ENCODE measurements at regions not wholly inside any gene's neighbourhood (a gene's known extent, or its start where the extent isn't known, plus 50 kb on each side); places are given as distances from the start of the nearest gene placed in this dataset.

DNA sequence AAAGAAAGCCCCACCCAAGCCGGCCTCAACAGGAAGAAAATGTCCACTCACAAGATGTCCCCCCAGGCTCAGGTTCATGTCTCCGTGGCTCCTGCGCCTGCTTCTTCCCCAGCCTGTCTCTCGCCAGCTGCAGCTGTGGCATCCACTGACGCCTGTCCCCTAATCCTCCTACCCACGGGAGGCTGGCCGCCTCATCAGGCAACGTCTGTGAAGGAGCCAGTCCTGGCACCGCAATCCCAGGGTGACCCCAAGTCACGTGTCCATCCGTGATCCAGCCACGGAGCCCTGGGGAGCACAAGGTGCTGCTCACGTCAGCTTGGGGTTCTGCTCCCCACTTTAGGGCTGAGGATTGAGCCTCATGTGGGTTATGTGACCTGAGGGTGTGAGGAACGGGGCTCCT, 640.3 kb downstream of the CDH26 start:
- no peak for DNase-seq

DNA sequence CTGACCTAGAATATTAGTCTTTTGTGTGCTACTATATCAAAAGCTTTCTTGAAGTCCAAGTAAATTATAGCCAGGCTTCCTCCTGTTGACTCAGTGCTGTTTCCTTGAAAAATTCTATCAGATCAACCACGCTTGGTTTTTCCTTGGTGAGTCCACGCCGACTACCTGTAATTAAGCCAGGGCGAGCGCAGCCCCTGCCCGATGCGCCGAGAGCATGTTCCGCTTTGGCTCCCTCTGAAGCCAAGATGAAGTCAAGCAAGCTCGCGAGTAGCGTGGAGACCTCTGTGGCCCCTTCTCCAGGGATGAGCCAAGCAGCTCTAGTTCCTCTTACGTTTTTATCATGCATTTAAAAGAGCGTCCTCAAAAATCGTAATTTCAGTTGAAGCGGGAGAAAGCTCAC, 641.2 kb downstream of the CDH26 start:
- DNase-seq, result no peak

DNA sequence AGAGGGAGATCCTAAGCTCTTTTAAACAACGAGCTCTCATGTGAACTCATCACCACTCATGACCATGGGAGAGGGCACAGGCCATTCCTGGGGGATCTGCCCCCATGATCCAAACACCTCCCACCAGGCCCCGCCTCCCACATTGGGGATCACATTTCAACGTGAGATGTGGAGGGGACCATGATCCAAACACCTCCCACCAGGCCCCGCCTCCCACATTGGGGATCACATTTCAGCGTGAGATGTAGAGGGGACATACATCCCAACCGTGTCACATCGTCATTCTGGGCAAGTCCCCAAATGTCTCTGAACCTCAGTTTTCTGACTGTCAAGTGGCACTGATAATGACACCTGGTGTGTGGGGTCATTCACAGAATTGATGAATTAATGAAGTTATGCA, 641.8 kb downstream of the CDH26 start:
- DNase-seq, result no peak

DNA sequence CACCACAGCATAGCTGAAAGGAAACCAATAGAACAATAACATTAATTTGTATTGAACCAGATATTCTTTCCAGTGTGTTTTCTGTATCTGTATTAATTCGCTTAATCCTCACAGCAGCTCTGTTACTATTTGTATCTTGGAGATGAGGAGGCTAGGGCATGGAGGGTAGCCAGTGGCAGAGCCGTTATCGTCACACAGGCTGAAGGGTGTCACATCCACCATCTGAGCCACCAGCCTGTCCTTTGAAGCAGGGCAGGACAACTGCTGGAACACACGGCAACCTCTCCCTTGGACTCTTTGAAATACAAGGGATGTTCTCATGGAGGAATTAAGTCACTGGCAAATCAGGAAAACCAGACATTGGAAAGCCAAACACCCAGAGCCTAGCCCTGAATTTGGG, 628.0 kb upstream of the CDH4 start:
- no peak for DNase-seq

DNA sequence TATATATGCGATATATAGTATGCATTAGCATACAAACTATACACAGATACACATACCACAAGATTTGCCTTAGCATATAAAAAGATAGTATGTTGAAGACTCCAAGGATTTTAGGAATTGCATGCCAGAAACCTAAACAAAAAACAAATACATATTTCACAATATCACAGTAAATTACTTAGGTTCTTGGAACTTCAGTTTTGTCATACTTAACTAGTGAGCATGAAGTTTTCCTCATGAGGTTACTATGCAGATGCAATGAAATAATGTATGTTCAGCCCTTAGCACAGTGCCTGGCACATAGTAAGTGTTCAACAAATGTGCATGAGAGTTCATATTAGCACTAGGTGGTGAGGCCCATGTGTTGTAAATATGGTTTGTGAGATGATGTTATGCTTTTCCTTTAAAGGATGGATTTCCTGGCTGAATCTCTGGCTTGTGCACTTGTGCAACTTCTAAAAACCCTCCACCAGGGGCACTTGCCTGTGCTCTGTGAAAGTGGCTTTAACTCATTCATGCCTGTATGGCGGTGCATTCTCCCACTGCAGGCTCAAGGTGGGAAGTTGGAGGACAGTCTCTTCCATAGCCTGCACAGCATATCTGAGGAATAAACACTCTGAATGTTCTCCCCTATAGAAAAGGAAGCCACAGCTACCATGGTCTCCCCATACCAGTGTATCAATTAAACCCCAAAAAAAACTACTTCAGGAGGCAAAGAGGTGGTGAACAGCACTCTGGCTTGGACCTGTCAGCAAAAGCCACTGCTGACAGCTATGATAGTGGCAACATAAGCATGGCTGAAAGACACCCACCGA, 624.1 kb upstream of the CDH4 start:
- DNase-seq, result no peak

DNA sequence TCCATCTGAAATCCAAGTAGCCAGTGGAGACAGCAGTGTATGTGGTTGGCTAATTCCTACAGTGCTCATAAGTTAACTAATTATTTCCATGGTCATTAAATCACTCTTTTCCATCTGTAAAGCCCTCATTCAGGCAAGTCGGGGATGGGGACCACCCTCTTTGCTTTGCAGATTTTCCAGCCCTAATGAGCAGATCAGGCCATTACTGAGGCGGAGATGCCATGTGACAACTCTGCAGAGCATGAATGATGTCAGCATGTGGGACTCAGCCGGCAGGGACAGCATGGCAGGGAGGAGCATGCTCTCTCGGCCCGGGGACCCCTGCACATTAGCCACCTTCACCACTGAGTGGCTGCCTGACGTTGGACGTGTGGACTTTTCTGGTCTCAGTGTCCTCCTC, 623.3 kb upstream of the CDH4 start:
- DNase-seq, result no peak

DNA sequence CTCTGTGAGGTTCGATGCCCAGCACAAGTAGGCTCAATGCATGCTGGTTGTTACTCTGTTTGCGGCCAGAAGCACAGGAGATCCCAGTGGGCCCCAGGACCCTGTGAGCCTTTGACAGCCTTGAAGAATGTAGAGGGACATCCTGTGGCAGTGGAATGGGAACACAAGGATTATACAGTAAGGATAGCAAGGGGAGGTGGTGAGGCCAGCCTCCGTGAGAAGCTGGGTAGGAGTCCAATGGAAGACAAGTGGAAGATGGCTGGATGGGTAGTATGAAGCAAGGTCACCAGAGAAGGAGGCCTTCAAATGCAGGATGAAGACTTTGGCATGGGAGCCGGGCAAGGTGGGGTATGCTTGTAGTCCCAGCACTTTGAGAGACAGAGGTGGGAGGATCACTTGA, 622.9 kb upstream of the CDH4 start:
- no peak for DNase-seq

DNA sequence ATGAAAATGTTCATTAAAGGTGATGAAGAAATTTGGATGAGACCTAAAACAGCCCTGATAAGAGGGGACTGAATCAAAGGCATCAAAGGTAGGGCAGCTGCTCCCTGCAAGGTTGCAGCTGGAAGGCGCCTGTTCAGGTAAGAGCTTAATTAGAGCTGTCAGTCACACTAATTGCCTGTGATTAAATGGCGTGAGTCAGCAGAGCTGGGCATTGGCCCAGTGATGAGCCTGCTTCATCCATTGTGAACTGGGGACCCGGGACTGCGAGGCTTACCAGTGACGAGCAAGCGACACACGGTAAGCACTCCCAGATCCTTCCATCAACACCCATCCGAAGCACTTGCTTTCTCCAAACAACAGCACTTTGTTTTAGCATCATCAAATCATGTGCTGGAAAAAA, 621.5 kb upstream of the CDH4 start:
- DNase-seq, result no peak

DNA sequence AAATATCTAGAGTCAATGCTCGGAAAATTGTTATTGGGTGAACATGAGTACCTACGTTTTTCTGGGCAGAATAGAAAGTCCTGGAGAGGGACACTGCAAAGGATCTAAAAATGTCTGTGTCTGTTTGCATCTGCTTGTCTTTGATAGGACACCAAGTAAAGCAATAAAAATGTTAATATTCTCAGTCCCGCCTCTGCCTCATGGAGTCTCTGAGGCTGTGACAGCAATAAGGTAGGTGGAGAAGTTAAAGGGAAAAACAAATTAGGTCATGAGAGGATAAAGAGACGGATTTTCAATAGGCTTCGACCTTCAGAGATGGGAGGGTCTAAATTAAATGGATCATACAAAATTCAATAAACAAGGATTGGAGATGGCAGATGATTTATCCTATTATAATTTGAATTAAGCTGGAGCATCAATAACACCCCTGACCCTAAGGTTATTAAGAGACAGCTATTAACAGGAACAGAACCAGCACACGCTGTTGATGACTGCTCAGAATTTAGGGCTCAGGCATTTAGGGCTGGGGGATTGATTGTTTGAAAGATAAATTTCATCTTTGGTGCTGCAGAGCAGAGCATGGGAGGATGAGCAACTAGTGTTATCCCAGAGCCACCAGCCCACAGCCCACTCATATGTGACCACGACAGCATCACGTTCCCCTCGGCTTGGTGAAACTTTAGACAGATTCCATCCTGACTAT, 620.3 kb upstream of the CDH4 start:
- no peak for DNase-seq

DNA sequence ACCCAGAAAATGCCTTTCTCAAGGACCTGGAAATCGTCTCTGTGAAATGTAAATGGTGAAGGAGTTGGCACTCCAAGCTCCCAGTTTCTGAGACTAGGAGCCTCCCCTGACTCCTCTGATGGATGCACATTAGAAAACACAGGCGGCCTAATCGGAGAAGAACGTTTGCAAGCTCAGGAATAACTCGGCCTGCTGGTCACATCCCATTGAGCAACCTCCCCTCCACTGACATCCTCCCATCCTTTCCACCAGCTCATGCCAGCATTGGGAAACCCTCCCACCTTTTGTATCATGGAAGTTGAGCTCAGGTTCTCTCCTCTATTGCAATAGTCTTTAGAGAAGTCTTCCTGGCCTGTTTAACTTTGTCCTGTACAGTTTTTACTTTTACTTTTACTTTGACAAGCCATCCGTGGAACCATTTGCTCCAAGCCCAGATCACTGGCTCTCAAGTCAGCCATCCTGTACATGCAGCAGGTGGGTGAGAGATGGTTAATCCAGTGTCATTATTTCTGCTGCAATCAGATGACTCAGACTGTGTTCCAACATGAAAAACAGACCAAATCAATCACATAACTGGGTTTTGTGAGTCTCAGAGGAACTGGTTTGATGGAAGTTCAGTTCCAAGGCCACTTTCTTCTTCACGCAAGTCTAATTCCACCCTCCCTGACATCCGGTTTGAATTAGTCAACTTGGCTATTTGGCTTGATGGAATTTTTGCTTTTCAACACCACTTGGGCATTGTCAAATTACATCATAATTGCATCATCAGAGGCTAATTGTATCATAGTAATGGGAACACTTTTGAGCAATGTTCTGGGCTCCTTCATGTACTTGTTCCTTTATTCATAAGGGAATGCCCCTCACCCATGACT, 619.4 kb upstream of the CDH4 start:
- no peak for DNase-seq

DNA sequence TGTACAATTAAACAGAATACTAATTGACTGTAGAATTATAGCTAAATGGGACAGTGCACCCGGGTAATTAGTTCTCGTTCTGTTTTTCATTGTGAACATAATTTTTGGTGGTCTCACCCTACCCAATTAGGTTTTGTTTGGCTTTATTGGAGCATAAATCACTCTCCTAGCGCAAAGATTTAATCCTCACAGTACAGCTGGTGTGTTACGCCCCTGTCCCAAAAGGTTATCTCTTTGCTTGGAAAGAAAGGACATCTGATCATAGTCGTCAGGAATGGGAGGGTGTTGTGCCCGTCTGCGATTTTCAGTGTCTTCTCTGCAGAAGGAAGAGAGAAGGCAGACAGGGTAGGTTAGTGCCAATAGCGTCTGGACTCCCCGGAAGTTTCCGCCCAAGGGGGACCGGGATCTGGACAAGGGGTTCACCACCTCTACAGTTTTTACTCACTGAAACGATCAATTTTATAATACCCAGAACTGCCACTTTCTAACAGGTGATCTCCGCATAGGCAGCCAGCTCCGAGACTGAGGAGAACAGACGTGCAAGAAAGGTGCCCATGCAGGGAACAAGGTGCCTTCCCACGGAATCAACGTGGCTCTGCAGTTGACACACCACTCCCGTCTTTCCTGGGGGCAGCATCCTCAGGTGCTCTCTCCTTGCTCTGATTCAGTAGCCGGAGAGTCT, 617.4 kb upstream of the CDH4 start:
- no peak for DNase-seq

DNA sequence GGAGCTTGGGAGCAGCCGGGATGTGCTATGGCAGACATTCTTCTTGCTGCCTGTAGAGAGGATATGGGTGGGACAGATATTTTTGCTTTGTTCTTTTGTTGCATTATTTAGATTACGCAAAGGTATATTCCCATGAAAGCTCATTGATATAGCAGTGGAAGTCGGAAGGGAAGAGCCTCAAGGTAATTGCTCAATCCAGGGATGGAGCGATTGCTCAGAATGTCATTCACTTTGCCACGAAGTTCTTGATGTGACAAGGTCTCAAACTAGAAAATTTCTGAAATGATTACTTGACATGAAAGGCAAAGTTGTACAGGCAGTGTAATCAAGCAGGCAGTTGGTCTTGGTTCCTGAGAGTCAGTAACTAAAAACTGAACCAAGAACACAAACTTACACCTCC, 615.6 kb upstream of the CDH4 start:
- no peak for DNase-seq

DNA sequence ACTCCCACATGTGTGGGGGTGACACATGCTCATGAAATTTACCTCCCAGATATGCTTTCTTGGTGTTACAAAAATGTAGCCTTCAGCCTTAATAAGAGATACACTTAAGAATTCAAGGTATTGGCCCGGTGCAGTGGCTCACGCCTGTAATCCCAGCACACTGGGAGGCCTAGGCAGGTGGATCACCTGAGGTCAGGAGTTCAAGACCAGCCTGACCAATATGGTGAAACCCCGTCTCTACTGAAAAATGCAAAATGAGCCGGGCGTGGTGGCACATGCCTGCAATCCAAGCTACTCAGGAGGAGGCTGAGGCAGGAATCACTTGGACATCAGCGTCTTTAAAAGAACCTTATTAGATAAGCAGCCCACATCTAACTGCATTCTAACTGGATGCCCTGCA, 614.3 kb upstream of the CDH4 start:
- DNase-seq, result no peak

DNA sequence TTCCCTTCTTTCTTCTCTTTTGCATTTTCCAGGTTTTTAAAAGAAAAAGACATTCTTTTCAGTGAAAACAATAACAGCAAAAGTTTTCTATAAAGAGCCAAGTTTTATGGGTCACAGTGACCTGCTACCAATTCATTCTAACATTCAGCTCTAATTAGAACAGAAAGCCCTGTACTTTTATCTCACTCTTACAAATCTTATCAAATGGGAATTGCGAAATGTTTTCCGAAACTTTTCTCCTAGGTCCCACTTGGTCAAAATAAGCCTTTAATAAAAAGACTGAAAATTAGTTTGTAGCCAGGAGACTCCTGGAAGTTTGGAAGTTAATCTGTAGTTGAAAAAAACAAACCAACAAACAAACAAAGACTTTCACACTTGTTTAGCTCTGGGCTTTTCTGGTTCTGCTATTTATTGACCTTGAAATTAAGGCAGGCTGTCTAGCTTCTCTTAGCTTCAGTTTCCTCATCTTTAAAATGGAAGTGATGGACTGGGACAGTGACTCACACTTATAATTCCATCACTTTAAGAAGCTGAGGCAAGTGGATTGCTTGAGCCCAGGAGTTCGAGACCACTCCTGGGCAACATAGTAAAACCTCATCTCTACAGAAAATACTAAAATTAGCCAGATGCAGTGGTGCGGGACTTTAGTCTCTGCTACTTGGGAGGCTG, 613.5 kb upstream of the CDH4 start:
- no peak for DNase-seq

DNA sequence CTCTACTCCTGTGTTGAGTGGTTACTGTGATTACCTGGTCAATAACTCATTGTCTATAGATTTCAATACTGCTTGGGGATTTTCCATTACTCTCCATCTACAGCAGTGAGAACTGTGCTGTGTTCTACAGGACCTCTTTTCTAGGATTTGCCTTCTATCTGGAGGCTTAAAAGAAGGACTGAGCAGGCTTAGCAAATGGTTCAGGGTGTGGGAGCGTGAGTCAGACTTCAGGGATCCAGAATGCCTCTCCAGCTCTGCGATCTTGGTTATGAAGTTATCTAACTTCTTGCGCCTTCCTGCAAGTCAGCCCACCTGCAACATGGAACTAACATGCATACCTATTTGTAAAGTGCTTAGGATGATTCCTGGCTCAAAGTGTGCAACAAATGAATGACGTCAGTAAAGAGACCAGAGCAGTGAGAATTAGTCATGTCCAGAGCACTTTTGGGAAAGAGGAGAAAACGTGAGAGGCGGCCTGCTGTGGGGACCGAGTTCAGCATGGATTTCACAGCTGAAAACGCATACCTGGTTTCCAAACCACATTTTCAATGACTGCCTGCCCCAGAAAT, 610.1 kb upstream of the CDH4 start:
- no peak for DNase-seq

DNA sequence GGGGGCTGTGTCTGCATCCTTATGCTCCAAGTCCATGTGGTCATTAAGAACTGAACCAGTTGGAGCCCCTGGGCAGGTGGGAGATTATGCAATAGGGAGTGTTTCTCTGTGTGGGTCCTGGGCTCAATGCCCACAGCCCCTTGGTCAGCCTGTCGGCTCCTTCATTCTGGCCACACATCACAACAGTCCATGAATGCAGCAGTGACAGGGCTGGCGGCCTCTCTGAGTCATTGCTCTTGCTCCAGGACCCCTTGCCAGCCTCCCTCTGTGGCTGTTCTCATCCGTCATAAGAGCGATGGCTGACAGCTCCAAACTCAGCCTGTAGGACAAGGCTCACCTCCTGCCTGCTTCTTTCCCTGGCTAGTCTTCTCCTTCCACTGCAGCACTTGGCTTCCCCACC, 609.5 kb upstream of the CDH4 start:
- no peak for DNase-seq

DNA sequence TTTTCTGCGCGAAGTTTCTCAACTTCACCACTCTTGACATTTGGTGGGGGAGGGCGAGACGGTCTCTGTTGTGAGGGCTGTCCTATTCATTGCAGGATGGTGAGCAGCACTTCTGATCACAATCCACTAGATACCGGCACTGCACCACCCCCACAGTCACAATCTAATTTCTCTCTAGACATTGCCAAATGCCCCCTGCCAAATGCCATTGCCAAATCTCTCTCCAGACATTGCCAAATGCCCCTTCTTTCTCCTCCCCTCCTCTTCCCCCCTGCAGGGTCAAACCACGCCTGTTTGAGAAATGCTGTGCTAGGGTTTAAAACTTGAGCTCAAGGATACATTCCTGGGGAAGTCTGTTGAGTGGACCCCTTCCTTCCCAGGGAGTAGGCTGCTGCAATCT, 603.5 kb upstream of the CDH4 start:
- no peak for DNase-seq

DNA sequence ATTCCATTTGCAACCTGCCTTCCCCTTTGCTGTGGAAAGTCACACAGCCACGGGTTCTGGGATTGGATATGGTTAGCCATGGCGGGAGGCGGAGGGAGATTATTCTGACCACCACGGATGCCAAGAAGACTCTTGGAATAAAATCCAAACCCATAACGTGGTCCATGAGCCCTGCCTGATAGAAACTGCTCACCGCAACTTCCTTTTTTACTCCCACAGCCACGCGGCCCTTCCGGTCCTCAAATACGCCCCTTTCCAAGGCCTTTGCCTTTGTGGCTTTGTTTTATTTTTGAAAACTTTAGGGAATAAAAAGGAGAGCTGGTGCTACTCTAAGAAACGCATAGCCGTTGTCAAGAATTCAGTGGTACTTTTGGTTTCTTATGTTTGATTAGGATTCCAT, 602.5 kb upstream of the CDH4 start:
- DNase-seq, result no peak

DNA sequence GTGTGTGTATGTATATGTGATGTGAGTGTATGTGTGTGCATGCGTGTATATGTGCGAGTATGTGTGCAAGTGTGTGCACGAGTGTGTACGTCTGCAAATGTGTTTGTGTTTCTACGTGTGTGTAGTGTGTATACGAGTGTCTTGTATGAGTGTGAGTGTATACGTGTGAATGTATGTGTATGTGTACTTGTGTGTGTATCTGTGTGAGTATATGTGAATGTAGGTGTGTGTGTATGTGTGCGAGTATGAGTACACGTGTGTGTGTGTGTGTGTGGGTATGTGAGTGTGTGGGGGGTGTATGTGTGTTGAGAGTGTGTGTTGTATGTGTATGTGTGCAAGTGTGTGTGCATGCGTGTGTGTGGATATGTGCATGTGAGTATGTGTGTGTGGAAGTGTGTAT, 602.0 kb upstream of the CDH4 start:
- no peak for DNase-seq

DNA sequence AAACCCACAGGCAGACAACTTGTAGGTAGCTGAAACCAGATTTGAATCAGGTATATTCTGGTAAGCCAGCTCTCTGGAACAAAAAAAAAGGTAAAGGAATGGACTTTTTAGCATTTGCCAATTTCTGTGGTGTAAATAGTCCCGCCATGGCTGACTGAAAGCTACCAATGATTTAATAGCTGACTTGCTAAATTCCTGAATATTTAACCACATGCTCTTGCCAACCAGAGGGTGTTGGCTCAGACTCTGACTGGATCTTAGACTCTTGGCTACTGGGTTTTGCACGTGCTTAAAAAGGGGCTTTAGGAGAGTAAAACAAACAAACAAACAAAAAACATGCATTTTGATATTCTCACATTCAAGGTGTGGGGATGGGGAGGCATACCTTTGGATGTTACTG, 600.0 kb upstream of the CDH4 start:
- no peak for DNase-seq

DNA sequence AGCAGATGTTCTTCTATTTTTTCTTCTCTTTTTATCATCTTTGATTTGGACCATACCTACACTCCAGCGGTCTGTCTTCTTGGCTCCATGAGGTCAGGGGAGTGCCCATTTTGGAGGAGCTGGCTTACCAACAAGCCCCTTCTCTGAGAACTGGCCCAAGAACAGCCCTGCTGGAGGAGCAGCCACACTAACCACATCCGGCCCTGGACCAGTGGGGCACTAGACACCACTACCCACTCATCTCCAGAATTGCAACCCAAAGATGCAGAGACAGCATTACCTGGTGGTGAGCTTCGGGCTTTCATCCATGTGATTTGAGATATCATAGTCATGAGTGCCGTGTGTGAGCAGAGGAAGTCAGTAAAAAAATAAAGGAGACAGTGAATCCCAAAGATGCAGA, 599.4 kb upstream of the CDH4 start:
- DNase-seq, result no peak

DNA sequence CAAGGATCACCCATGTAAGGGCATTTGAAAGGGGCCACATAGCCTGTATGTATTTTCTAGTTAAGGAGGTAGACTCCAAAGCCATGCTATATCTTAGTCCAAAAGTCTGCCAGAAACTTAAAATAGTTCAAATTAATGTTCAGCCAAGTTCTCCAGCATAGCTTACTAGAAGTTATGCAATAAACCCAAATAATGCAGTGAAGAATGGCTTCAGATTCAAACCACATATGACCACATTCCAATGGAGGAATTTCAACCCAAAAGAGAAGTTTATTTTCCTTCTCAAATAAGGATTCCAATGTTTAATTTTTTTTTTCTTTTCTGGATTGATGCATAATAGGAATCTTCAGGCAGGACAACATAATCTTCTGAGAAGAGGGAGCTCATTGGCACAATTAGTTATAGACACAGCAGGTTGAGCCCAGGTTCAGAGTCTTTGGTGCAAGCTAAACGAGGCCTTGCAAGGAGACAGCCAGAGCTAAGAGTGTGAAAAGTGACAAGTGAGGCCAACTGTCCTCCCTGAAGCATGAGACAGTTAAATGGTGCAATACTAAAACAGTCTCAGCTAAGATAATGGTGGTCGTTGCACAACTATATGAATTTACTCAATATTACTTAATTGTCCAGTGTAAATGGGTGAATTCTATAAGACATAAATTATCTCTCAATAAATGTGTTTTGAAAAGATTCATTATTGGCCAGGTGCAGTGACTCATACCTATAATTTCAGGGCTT, 598.8 kb upstream of the CDH4 start:
- no peak for DNase-seq

All from activated CD4-positive, alpha-beta T cell treated with anti-CD3 and anti-CD28 coated beads, Interleukin-10, Interleukin-2, amounts not matched to agents 100 ng/mL and 50 ng/mL, durations not matched to agents 16 hours and 8 hours (primary cell).